Endothelial cell (in vitro differentiated cells): ENCODE measurements at regions not wholly inside any gene's neighbourhood (a gene's known extent, or its start where the extent isn't known, plus 50 kb on each side); places are given as distances from the start of the nearest gene placed in this dataset.

Source experiments
- DNase-seq: peaks from one replicate; pipeline ENCODE4 v3.0.0; 2021; ENCODE audit warnings: low spot score
- H3K27ac Mint-ChIP-seq: one replicate; pipeline ENCODE4 v1.8.0; 2021; ENCODE audit warnings: mixed read lengths, inconsistent platforms; ENCODE audit not compliant: unreplicated experiment
- H3K27me3 Mint-ChIP-seq: one replicate; pipeline ENCODE4 v1.8.0; 2021; ENCODE audit warnings: mild to moderate bottlenecking, moderate library complexity, mixed read lengths, inconsistent platforms; ENCODE audit not compliant: unreplicated experiment
- H3K36me3 Mint-ChIP-seq: one replicate; pipeline ENCODE4 v1.8.0; 2021; ENCODE audit warnings: mild to moderate bottlenecking, low read depth, mixed read lengths, inconsistent platforms; ENCODE audit not compliant: unreplicated experiment
- H3K4me1 Mint-ChIP-seq: one replicate; pipeline ENCODE4 v1.8.0; 2021; ENCODE audit warnings: mild to moderate bottlenecking, mixed read lengths, inconsistent platforms; ENCODE audit not compliant: unreplicated experiment
- H3K4me3 Mint-ChIP-seq: one replicate; pipeline ENCODE4 v1.8.0; 2021; ENCODE audit warnings: mild to moderate bottlenecking, mixed read lengths, inconsistent platforms; ENCODE audit not compliant: unreplicated experiment
- H3K9me3 Mint-ChIP-seq: one replicate; pipeline ENCODE4 v1.8.0; 2021; ENCODE audit warnings: mixed read lengths, inconsistent platforms; ENCODE audit not compliant: unreplicated experiment
- TF ChIP-seq, protein P1 (sequence below): fragments of 200-600 bp; sonication (generic); IDR thresholded peaks from one replicate; pipeline ENCODE4 v1.5.0; 2021; ENCODE audit warnings: antibody characterized with exemption; ENCODE audit not compliant: unreplicated experiment

DNA sequence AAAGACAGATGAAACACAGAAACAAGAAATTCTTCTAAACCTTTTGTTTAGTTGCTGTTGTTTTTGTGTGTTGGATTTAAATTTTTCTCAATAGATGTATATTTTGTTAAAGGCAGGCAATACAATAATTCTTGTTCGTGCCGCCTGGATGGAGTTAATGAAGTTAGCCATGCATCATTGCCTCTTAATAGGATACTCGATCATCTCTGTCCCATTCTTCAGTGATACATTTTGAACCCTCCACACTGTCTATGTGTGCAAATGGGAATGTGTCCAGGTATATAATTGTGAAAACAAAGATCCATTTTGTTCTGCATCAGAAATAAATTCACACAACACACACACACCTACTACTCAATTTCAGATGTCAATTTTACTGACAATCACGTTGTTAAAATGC lies 186.6 kb upstream of the ADAMTS16 start:
- Mint-ChIP-seq H3K4me1 (peaks cover 5% of the 10 kb centered on the region), H3K36me3 (no peaks in the 10 kb centered on the region), H3K27me3 (peaks cover 8% of the 10 kb centered on the region), H3K9me3 (no peaks in the 10 kb centered on the region), H3K4me3 (no peak overlapping the region), H3K27ac (no peak overlapping the region)
- TF ChIP-seq, protein P1, sequence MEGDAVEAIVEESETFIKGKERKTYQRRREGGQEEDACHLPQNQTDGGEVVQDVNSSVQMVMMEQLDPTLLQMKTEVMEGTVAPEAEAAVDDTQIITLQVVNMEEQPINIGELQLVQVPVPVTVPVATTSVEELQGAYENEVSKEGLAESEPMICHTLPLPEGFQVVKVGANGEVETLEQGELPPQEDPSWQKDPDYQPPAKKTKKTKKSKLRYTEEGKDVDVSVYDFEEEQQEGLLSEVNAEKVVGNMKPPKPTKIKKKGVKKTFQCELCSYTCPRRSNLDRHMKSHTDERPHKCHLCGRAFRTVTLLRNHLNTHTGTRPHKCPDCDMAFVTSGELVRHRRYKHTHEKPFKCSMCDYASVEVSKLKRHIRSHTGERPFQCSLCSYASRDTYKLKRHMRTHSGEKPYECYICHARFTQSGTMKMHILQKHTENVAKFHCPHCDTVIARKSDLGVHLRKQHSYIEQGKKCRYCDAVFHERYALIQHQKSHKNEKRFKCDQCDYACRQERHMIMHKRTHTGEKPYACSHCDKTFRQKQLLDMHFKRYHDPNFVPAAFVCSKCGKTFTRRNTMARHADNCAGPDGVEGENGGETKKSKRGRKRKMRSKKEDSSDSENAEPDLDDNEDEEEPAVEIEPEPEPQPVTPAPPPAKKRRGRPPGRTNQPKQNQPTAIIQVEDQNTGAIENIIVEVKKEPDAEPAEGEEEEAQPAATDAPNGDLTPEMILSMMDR: no peak
- DNase-seq: no peak

DNA sequence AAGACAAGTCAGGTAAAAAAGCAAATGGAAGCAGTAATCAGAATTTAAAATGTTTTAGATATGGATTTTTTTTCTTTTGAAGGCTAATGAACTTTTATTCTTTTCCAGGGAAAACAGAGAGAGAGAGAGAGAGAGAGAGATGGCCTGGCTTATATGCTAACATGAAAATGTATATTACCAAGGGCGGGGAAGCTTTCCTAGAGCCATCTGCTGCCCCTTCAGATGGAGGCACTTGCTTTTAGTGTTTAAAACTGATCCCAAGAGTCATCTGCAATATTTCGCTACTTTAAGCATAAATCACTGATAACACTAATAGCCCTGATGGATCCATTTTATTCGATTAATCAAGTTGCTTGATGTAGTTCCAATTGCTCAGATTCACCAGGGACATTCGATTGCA lies 186.1 kb upstream of the ADAMTS16 start:
- no peaks in the 10 kb centered on the region for H3K9me3 Mint-ChIP-seq
- H3K27me3 Mint-ChIP-seq: peaks cover 8% of the 10 kb centered on the region
- TF ChIP-seq, protein P1: no peak
- no peak overlapping the region for H3K4me3 Mint-ChIP-seq
- no peaks in the 10 kb centered on the region for H3K36me3 Mint-ChIP-seq
- H3K27ac Mint-ChIP-seq: no peak overlapping the region
- DNase-seq: no peak
- H3K4me1 Mint-ChIP-seq: peaks cover 8% of the 10 kb centered on the region

DNA sequence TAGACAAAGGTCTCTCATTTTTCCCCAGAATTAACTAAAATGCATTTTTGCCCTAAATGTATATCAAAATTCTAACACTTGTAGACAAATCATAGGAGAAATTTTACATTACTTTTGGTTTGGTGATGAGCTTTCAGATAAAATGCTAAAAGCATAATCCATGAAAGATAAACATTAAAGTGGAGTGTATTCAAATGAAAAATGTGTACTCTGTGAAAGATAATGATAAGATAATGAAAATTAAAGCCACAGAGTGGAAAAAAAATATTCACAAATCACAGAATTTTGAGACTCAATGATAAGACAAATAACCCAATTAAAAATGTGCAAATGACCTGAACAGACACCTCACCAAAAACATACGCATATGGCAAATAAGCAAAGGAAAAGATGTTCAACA lies 176.9 kb upstream of the ADAMTS16 start:
- H3K27me3 Mint-ChIP-seq: peaks cover 2% of the 10 kb centered on the region
- DNase-seq: no peak
- H3K4me3 Mint-ChIP-seq: no peak overlapping the region
- peaks cover 9% of the 10 kb centered on the region for H3K4me1 Mint-ChIP-seq
- H3K9me3 Mint-ChIP-seq: no peaks in the 10 kb centered on the region
- H3K27ac Mint-ChIP-seq: no peak overlapping the region
- H3K36me3 Mint-ChIP-seq: no peaks in the 10 kb centered on the region
- TF ChIP-seq, protein P1: no peak

DNA sequence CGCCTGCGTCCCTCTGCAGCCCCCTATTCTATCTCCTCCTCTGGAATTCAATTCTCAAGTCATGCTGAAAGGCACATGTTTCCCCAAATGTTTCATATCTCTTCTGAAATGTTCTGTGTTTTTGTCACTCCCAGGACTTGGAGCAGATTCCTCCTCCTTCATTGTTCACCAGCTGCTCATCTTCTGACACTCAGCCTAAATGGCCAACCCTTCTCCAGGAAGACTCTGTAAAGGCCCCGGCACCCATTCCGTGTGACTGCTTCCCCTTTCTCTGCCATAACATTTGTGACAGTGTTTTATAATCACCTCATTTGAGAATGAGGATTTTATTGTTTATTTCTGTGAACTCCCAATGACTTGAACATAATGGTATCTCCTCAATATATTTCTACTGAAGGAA lies 170.8 kb upstream of the ADAMTS16 start:
- no peaks in the 10 kb centered on the region for H3K36me3 Mint-ChIP-seq
- no peak overlapping the region for H3K4me3 Mint-ChIP-seq

DNA sequence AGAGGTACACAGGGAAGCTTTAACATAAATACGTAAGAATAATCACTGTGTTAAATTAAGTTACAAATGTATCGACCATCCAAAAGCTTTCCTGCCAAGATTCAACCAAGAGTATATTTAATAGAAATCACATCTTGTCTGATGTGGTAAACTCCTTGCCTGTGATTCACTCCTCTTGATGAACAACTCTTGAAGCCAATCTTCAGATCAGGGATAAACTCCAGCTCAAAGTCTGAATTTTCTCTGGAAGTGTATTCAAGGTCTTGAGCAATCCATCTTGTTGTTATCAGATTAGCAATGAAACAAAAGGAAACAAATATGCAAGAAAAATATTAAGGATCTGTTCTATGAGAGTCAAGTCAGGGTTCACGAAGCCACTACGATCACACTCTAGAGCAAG lies 170.0 kb upstream of the ADAMTS16 start:
- Mint-ChIP-seq H3K27ac (no peak overlapping the region), H3K9me3 (no peaks in the 10 kb centered on the region), H3K4me3 (no peak overlapping the region), H3K36me3 (no peaks in the 10 kb centered on the region), H3K4me1 (no peaks in the 10 kb centered on the region), H3K27me3 (peaks cover 1% of the 10 kb centered on the region)
- DNase-seq: no peak
- TF ChIP-seq, protein P1: no peak

More for the DNA sequence above, 170.8 kb upstream of the ADAMTS16 start:
- no peak overlapping the region for H3K27ac Mint-ChIP-seq
- TF ChIP-seq, protein P1: no peak
- no peaks in the 10 kb centered on the region for H3K9me3 Mint-ChIP-seq
- no peaks in the 10 kb centered on the region for H3K4me1 Mint-ChIP-seq
- no peaks in the 10 kb centered on the region for H3K27me3 Mint-ChIP-seq
- DNase-seq: no peak
